Activated CD8-positive, alpha-beta memory T cell treated with anti-CD3 and anti-CD28 coated beads, Interleukin-2, amount 50 U/mL, for 24 hours (primary cell): ENCODE measurements at regions not wholly inside any gene's neighbourhood (a gene's known extent, or its start where the extent isn't known, plus 50 kb on each side); places are given as distances from the start of the nearest gene placed in this dataset.
"Not testable (repeated sequence)": the region's sequence is repeated elsewhere in the genome, so short reads cannot be mapped to it uniquely, and the experiment has no call there.

ENCODE experiments used
- DNase-seq: peaks from one replicate; pipeline ENCODE4 v3.0.0-alpha.2; 2020; ENCODE audit errors: extremely low read depth

GRCh38 chr12:90829044-90829443, 125.9 kb downstream of the CCER1 start:
- DNase-seq = no peak

GRCh38 chr12:90828621-90829020, 126.4 kb downstream of the CCER1 start:
- DNase-seq = no peak

GRCh38 chr12:90827567-90827966, 127.4 kb downstream of the CCER1 start:
- DNase-seq = no peak

GRCh38 chr12:90826036-90826435, 128.9 kb downstream of the CCER1 start:
- DNase-seq = no peak

- no peak for DNase-seq
These were observed 131.1 kb downstream of the CCER1 start for GRCh38 chr12:90823859-90824258.

GRCh38 chr12:90819709-90820108, 135.3 kb downstream of the CCER1 start:
- no peak for DNase-seq

GRCh38 chr12:90816353-90817089, 138.5 kb downstream of the CCER1 start:
- DNase-seq = no peak

- no peak for DNase-seq
These were observed 145.0 kb downstream of the CCER1 start for GRCh38 chr12:90809940-90810339.

GRCh38 chr12:90808568-90808967, 146.4 kb downstream of the CCER1 start:
- no peak for DNase-seq

GRCh38 chr12:90802727-90803126, 152.2 kb downstream of the CCER1 start:
- DNase-seq = no peak

GRCh38 chr12:90801776-90802175, 153.2 kb downstream of the CCER1 start:
- DNase-seq = no peak

GRCh38 chr12:90794212-90794611, 160.8 kb downstream of the CCER1 start:
- DNase-seq = no peak

- not testable (repeated sequence) for DNase-seq
These were observed 162.3 kb downstream of the CCER1 start for GRCh38 chr12:90792718-90793117.

- no peak for DNase-seq
These were observed 163.5 kb downstream of the CCER1 start for GRCh38 chr12:90791445-90791844.

- DNase-seq = no peak
These were observed 164.2 kb downstream of the CCER1 start for GRCh38 chr12:90790747-90791146.

GRCh38 chr12:90773491-90773890, 181.5 kb downstream of the CCER1 start:
- no peak for DNase-seq

- no peak for DNase-seq
These were observed 184.1 kb downstream of the CCER1 start for GRCh38 chr12:90770861-90771260.

- no peak for DNase-seq
These were observed 197.0 kb downstream of the CCER1 start for GRCh38 chr12:90757957-90758356.

GRCh38 chr12:90745211-90745610, 209.8 kb downstream of the CCER1 start:
- no peak for DNase-seq

- no peak for DNase-seq
These were observed 213.4 kb downstream of the CCER1 start for GRCh38 chr12:90741611-90742010.

GRCh38 chr12:90729736-90730135, 225.2 kb downstream of the CCER1 start:
- DNase-seq = no peak

- no peak for DNase-seq
These were observed 242.3 kb downstream of the CCER1 start for GRCh38 chr12:90712671-90713070.

GRCh38 chr12:90710711-90711110, 244.3 kb downstream of the CCER1 start:
- no peak for DNase-seq

- no peak for DNase-seq
These were observed 248.9 kb downstream of the CCER1 start for GRCh38 chr12:90706036-90706435.
